Omental fat pad (tissue), 3 donors: ENCODE measurements at regions not wholly inside any gene's neighbourhood (a gene's known extent, or its start where the extent isn't known, plus 50 kb on each side); places are given as distances from the start of the nearest gene placed in this dataset.
"Not testable (repeated sequence)": the region's sequence is repeated elsewhere in the genome, so short reads cannot be mapped to it uniquely, and the experiment has no call there.

Experiments used
- ATAC-seq: fragments of 150-250 bp; one replicate; pipeline ENCODE4 v1.9.1; 2016; ENCODE audit warnings: mild to moderate bottlenecking, moderate library complexity; ENCODE audit not compliant: low FRiP score
- DNase-seq: peaks from one replicate; pipeline ENCODE4 v3.0.0-alpha.2; 2019; ENCODE audit warnings: low spot score
- TF ChIP-seq, protein P1 (sequence below), 3 donors: fragments of 450-650 bp; IDR thresholded peaks; one replicate each; pipeline ENCODE4 v1.5.1; 2016 to 2017; ENCODE audit warnings: antibody characterized with exemption in 3 of 3, mild to moderate bottlenecking in 3 of 3, moderate library complexity in 2 of 3

DNA sequence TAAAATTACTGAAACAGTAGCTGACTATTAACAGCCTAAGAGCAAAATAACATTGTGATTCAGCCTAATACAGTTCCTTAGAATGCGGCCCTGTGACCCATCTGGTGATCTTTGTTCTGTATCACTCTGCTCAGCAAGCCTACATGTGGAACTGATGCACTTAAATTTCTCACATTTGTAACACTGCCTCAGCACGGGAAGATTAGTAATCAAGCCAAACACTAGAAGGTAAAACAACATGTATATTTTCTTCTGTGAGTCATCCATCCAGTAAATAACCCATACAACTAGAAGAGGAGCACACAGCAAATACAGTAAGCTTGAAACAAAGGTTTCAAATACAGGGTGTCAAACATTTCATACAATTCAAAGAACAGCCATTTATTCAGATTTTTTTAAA lies 189.7 kb upstream of the NOX3 start:
- TF ChIP-seq, protein P1, sequence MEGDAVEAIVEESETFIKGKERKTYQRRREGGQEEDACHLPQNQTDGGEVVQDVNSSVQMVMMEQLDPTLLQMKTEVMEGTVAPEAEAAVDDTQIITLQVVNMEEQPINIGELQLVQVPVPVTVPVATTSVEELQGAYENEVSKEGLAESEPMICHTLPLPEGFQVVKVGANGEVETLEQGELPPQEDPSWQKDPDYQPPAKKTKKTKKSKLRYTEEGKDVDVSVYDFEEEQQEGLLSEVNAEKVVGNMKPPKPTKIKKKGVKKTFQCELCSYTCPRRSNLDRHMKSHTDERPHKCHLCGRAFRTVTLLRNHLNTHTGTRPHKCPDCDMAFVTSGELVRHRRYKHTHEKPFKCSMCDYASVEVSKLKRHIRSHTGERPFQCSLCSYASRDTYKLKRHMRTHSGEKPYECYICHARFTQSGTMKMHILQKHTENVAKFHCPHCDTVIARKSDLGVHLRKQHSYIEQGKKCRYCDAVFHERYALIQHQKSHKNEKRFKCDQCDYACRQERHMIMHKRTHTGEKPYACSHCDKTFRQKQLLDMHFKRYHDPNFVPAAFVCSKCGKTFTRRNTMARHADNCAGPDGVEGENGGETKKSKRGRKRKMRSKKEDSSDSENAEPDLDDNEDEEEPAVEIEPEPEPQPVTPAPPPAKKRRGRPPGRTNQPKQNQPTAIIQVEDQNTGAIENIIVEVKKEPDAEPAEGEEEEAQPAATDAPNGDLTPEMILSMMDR (IDR thresholded peaks at IDR 0.05): no peak
- ATAC-seq (no peak), DNase-seq (no peak)

DNA sequence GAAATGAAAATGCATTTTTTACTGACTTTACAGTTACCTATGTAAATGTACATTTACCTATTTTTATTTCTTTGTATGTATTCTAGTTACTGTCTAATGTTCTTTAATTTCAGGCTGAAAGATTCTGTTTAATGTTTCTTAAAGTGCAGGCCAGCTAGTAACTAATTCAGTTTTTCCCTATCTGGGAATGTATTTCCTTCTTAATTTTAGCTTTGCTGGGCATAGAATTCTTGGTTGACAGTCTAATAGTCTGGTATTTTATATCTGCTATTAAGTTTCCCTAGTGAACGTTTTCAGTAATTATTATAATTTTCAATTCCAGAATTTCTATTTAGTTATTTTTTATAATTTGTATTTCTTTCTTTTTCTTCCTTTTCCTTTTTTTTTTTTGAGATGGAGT lies 186.0 kb upstream of the NOX3 start:
- no peak for DNase-seq
- TF ChIP-seq, protein P1 (IDR thresholded peaks at IDR 0.05): no peak
- ATAC-seq: no peak

DNA sequence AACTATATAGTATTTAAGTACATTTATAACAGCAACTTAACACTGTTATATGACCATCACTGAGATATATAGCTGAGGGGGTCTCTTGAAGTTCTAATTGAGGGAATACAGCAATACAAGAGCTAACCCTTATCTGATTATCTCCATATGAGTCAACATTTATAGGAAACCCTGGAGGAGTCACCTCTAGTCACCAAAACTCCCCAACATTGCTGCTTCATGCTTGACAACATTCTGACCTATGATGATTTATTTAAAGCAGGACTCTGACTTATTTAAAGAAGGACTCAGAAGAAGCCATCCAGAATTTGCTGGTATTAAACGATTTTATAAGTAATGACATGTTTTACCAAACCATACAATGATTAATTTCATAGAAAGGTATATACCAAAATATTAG lies 182.6 kb upstream of the NOX3 start:
- ATAC-seq (no peak), DNase-seq (no peak)
- TF ChIP-seq, protein P1 (IDR thresholded peaks at IDR 0.05): no peak

DNA sequence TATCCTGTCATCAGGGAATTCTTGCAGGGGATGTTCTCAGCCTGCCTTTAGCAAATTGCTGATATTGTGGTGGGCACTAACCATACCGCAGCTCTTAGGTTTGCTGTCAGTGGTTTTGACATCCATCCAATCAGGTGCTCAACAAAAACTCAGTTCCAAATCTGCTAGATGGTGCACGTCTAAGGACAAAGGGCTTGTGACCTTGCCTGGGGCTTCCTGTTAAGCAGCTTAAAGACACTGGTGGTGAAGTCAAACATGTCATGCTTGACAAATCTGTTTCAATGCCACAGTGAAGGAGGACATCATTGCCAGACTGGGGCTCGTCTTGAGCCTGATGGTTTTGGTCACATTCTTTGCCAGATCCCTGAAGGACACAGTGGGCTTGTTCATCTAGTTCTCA lies 179.8 kb upstream of the NOX3 start:
- no peak for ATAC-seq
- TF ChIP-seq, protein P1 (IDR thresholded peaks at IDR 0.05): no peak
- no peak for DNase-seq

DNA sequence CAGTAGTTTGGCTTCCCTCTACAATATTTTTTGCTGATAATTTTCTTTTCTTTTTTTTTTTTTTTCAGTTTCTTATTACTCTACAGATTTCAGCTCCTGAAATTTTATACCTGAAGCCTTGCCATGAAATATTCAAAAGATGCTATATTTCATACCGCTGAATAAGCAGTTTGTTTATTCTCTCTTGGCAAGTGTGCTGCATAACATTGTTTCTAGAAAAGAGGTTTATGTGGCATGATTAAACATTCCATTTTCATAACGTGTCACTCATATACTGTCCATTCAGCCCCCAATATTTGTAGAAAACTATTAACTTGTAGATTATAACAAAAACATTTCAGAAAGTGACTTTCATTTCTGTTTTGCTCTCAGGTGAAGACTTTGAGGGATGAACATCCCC lies 174.4 kb upstream of the NOX3 start:
- ATAC-seq (no peak), DNase-seq (no peak)
- TF ChIP-seq, protein P1 (IDR thresholded peaks at IDR 0.05): no peak

DNA sequence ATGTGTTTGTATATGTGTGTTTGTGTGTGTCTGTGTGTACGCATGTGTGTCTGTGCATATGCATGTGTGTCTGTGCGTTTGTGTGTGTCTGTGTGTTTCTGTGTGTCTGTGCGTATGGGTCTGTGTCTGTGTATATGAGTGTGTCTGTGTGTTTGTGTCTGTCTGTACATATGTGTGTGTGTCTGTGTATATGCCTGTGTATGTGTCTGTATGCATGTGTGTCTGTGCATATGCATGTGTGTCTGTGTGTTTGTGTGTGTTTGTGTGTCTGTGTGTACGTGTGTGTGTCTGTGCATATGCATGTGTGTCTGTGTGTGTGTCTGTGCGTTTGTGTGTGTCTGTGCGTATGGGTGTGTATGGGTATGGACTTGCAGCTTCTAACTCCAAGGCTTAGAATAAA lies 174.0 kb upstream of the NOX3 start:
- no peak for DNase-seq
- no peak for ATAC-seq
- TF ChIP-seq, protein P1 (IDR thresholded peaks at IDR 0.05): no peak

DNA sequence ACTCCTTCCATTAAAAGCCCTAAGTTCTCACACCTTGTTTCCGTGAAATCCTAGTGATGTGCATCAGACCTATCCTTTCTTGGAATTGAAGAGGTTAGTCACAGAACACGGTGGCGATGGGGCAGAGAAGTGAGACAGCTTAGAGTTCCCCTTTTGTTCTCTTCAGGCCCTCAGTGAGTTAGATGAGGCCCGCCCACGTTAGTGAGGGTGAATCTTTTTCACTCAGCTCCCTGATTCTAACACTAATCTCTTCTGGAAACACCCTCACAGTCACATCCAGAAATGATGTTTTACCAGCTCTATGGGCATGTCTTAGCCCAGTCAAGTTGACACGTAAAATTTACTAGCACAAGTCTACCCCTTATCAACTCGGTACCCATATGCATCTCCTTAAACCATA lies 172.7 kb upstream of the NOX3 start:
- ATAC-seq: no peak
- TF ChIP-seq, protein P1 (IDR thresholded peaks at IDR 0.05): no peak
- DNase-seq: no peak

DNA sequence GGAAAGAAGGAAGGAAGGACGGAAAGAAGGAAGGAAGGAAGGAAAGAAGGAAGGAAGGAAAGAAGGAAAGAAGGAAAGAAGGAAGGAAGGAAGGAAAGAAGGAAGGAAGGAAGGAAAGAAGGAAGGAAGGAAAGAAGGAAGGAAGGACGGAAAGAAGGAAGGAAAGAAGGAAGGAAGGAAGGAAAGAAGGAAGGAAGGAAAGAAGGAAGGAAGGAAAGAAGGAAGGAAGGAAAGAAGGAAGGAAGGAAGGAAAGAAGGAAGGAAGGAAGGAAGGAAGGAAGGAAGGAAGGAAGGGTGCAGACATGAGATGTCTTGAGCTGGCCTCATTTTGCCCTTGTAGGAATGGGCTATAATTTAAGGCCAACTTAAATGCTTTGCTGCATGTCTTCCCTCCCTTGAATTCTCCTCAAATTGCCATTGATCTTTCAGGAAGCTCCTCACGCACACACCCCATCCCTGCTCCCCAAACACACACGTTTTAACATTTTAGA lies 172.1 kb upstream of the NOX3 start:
- not testable (repeated sequence) for ATAC-seq, DNase-seq
